Epithelial cell of proximal tubule (primary cell): ENCODE measurements at regions not wholly inside any gene's neighbourhood (a gene's known extent, or its start where the extent isn't known, plus 50 kb on each side); places are given as distances from the start of the nearest gene placed in this dataset.

Experiments used
- DNase-seq: peaks from one replicate; pipeline ENCODE4 v3.0.0-alpha.2; 2011; ENCODE audit warnings: low read depth
- H3K4me3 ChIP-seq: 2 replicates; pipeline ENCODE4 v1.5.1; 2011; ENCODE audit warnings: low read depth, mild to moderate bottlenecking, low read length
- TF ChIP-seq, protein P1 (sequence below): conservative IDR thresholded peaks from 2 replicates; pipeline ENCODE4 v1.5.1; 2012; ENCODE audit warnings: low read depth, mild to moderate bottlenecking, low read length

- no peak overlapping the region for H3K4me3 ChIP-seq
- DNase-seq, result no peak
- TF ChIP-seq, protein P1, sequence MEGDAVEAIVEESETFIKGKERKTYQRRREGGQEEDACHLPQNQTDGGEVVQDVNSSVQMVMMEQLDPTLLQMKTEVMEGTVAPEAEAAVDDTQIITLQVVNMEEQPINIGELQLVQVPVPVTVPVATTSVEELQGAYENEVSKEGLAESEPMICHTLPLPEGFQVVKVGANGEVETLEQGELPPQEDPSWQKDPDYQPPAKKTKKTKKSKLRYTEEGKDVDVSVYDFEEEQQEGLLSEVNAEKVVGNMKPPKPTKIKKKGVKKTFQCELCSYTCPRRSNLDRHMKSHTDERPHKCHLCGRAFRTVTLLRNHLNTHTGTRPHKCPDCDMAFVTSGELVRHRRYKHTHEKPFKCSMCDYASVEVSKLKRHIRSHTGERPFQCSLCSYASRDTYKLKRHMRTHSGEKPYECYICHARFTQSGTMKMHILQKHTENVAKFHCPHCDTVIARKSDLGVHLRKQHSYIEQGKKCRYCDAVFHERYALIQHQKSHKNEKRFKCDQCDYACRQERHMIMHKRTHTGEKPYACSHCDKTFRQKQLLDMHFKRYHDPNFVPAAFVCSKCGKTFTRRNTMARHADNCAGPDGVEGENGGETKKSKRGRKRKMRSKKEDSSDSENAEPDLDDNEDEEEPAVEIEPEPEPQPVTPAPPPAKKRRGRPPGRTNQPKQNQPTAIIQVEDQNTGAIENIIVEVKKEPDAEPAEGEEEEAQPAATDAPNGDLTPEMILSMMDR, result no peak
These were observed 579.6 kb downstream of the USP25 start for GRCh38 chr21:16309250-16309971.

DNA sequence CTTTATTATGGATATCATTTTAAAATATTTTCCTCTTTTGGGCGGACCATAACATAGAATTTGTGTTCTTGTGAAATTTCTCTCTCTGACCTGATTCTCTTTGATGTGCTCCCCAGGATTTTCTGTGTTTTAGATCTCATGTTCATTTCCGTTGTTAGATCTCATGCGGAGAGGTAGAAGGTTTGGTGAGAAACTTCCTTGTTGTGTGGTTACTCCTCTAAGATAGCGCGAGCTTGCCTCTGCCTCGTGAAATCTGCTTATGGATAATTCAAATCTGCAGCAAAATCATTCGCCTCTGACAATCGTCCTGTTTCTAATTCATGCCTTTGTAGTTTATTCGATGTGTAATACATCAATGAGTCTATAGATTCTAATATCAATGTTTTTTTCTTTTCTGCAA is 580.4 kb downstream of the USP25 start:
- H3K4me3 ChIP-seq, result no peak overlapping the region
- TF ChIP-seq, protein P1, result no peak
- no peak for DNase-seq

GRCh38 chr21:16311229-16311628 is 581.4 kb downstream of the USP25 start:
- no peak overlapping the region for H3K4me3 ChIP-seq
- TF ChIP-seq, protein P1, result no peak
- no peak for DNase-seq

- H3K4me3 ChIP-seq, result no peak overlapping the region
- no peak for DNase-seq
- TF ChIP-seq, protein P1, result no peak
These were observed 582.5 kb downstream of the USP25 start for GRCh38 chr21:16312321-16312720.

GRCh38 chr21:16315223-16315622 is 585.4 kb downstream of the USP25 start:
- H3K4me3 ChIP-seq, result no peak overlapping the region
- no peak for DNase-seq
- TF ChIP-seq, protein P1, result no peak

GRCh38 chr21:16318651-16319300 is 589.0 kb downstream of the USP25 start:
- no peak for DNase-seq
- H3K4me3 ChIP-seq, result no peak overlapping the region
- TF ChIP-seq, protein P1, result no peak

GRCh38 chr21:16320110-16320509 is 590.3 kb downstream of the USP25 start:
- H3K4me3 ChIP-seq, result no peak overlapping the region
- TF ChIP-seq, protein P1, result no peak
- DNase-seq, result no peak
